OCI-LY1 (cell line): ENCODE measurements at regions not wholly inside any gene's neighbourhood (a gene's known extent, or its start where the extent isn't known, plus 50 kb on each side); places are given as distances from the start of the nearest gene placed in this dataset.

Source experiments
- H2AFZ ChIP-seq: fragments of 200-600 bp; sonication (generic), shearing (Covaris generic); 2 replicates; pipeline ENCODE4 v1.6.0; 2014; ENCODE audit warnings: antibody characterized with exemption, mild to moderate bottlenecking, low read length
- H3F3A ChIP-seq: fragments of 200-600 bp; sonication (generic), shearing (Covaris generic); 2 replicates; pipeline ENCODE4 v1.6.0; 2014; ENCODE audit warnings: mild to moderate bottlenecking, antibody characterized with exemption, low read length, moderate library complexity; ENCODE audit not compliant: insufficient read depth
- H3K27ac ChIP-seq: fragments of 200-600 bp; sonication (generic); 2 replicates; pipeline ENCODE4 v1.5.1; 2014; ENCODE audit warnings: low read length, mixed run types, mild to moderate bottlenecking, low read depth; ENCODE audit not compliant: poor library complexity, severe bottlenecking
- H3K27me3 ChIP-seq: fragments of 200-600 bp; sonication (generic); 2 replicates; pipeline ENCODE4 v1.6.0; 2014; ENCODE audit warnings: antibody characterized with exemption, mild to moderate bottlenecking, low read length, moderate library complexity; ENCODE audit not compliant: insufficient read depth
- H3K36me3 ChIP-seq: fragments of 200-600 bp; sonication (generic); 2 replicates; pipeline ENCODE4 v1.6.1; 2014; ENCODE audit warnings: mild to moderate bottlenecking, antibody characterized with exemption, low read length, moderate library complexity, mixed read lengths; ENCODE audit not compliant: insufficient read depth
- H3K4me1 ChIP-seq: fragments of 200-600 bp; sonication (generic); 2 replicates; pipeline ENCODE4 v1.5.1; 2014; ENCODE audit warnings: mild to moderate bottlenecking, low read length, moderate library complexity; ENCODE audit not compliant: insufficient read depth, severe bottlenecking
- H3K4me2 ChIP-seq: fragments of 200-600 bp; sonication (generic), shearing (Covaris generic); 2 replicates; pipeline ENCODE4 v1.6.1; 2014; ENCODE audit warnings: low read length
- H3K4me3 ChIP-seq: fragments of 200-600 bp; sonication (generic); 2 replicates; pipeline ENCODE4 v1.5.1; 2014; ENCODE audit warnings: low read length, low read depth, mild to moderate bottlenecking, mixed read lengths; ENCODE audit not compliant: poor library complexity, severe bottlenecking
- H3K79me2 ChIP-seq: fragments of 200-600 bp; shearing (Covaris generic); 2 replicates; pipeline ENCODE4 v1.6.1; 2016; ENCODE audit warnings: mixed run types, low read length, mixed read lengths; ENCODE audit not compliant: insufficient read depth
- H3K9ac ChIP-seq: fragments of 200-600 bp; sonication (generic), shearing (Covaris generic); 2 replicates; pipeline ENCODE4 v1.6.1; 2014; ENCODE audit warnings: mild to moderate bottlenecking, low read length, mixed read lengths
- H3K9me2 ChIP-seq: fragments of 200-600 bp; sonication (generic), shearing (Covaris generic); 2 replicates; pipeline ENCODE4 v1.6.1; 2014; ENCODE audit warnings: low read depth, mild to moderate bottlenecking, low read length, mixed read lengths
- H3K9me3 ChIP-seq: fragments of 200-600 bp; shearing (Covaris generic); 2 replicates; pipeline ENCODE4 v1.6.1; 2014; ENCODE audit warnings: low read length, mixed read lengths
- H4K20me1 ChIP-seq: fragments of 200-600 bp; sonication (generic), shearing (Covaris generic); 2 replicates; pipeline ENCODE4 v1.6.0; 2016; ENCODE audit warnings: mild to moderate bottlenecking, low read length; ENCODE audit not compliant: insufficient read depth
- CTCF ChIP-seq: fragments of 200-600 bp; sonication (generic), shearing (Covaris generic); IDR thresholded peaks from 2 replicates; pipeline ENCODE4 v1.5.1; 2017; ENCODE audit warnings: mild to moderate bottlenecking, antibody characterized with exemption, low read length, moderate library complexity, mixed read lengths
- EZH2 ChIP-seq: fragments of 200-600 bp; sonication (generic), shearing (Covaris generic); IDR thresholded peaks from 2 replicates; pipeline ENCODE4 v1.8.0; 2017; ENCODE audit warnings: borderline replicate concordance, mixed run types, mild to moderate bottlenecking, antibody characterized with exemption, low read length, moderate library complexity, mixed read lengths

GRCh38 chr19:31139871-31140505, 209.2 kb downstream of the TSHZ3 start:
- Histone ChIP-seq H2AFZ (no peak overlapping the region), H3K9ac (no peak overlapping the region)

GRCh38 chr19:31138077-31138476, 211.2 kb downstream of the TSHZ3 start:
- Histone ChIP-seq H2AFZ (no peak overlapping the region), H4K20me1 (no peaks in the 10 kb centered on the region), H3K27me3 (no peaks in the 10 kb centered on the region), H3K36me3 (no peaks in the 10 kb centered on the region), H3K4me3 (no peak overlapping the region), H3K4me1 (no peaks in the 10 kb centered on the region), H3K4me2 (no peak overlapping the region), H3K27ac (no peak overlapping the region), H3F3A (no peaks in the 10 kb centered on the region), H3K9me2 (no peaks in the 10 kb centered on the region), H3K9me3 (no peaks in the 10 kb centered on the region), H3K79me2 (no peaks in the 10 kb centered on the region), H3K9ac (no peak overlapping the region)
- TF ChIP-seq CTCF (no peak), EZH2 (no peak)

More at GRCh38 chr19:31139871-31140505, 209.2 kb downstream of the TSHZ3 start:
- Histone ChIP-seq H3K4me1 (no peaks in the 10 kb centered on the region), H3K4me3 (no peak overlapping the region), H3K79me2 (no peaks in the 10 kb centered on the region), H3K36me3 (no peaks in the 10 kb centered on the region), H3K27me3 (no peaks in the 10 kb centered on the region), H3K9me2 (no peaks in the 10 kb centered on the region), H3F3A (no peaks in the 10 kb centered on the region), H3K27ac (no peak overlapping the region), H3K4me2 (no peak overlapping the region), H4K20me1 (no peaks in the 10 kb centered on the region), H3K9me3 (no peaks in the 10 kb centered on the region)
- no peak for TF ChIP-seq CTCF
- TF ChIP-seq EZH2 = no peak

- Histone ChIP-seq H3K4me3 (no peak overlapping the region), H3K9me3 (no peaks in the 10 kb centered on the region), H4K20me1 (no peaks in the 10 kb centered on the region), H3K4me1 (no peaks in the 10 kb centered on the region), H3K4me2 (no peak overlapping the region), H3F3A (no peaks in the 10 kb centered on the region), H3K27ac (no peak overlapping the region), H3K36me3 (no peaks in the 10 kb centered on the region), H3K79me2 (no peaks in the 10 kb centered on the region), H3K9ac (no peak overlapping the region), H2AFZ (no peak overlapping the region), H3K9me2 (no peaks in the 10 kb centered on the region), H3K27me3 (no peaks in the 10 kb centered on the region)
- no peak for TF ChIP-seq EZH2
- no peak for TF ChIP-seq CTCF
These were observed 213.4 kb downstream of the TSHZ3 start for GRCh38 chr19:31135841-31136240.
